ACC112 (cell line): ENCODE measurements at regions not wholly inside any gene's neighbourhood (a gene's known extent, or its start where the extent isn't known, plus 50 kb on each side); places are given as distances from the start of the nearest gene placed in this dataset.
A peak's percentile ranks its signal among the peaks of the same experiment; 100 is the strongest.

ENCODE experiments used
- H2AFZ ChIP-seq: fragments of 200-600 bp; sonication (generic); one replicate; pipeline ENCODE4 v1.6.0; 2017; ENCODE audit warnings: antibody characterized with exemption, low read length; ENCODE audit not compliant: unreplicated experiment
- H3K27ac ChIP-seq: fragments of 200-600 bp; sonication (generic); 2 replicates; pipeline ENCODE4 v1.5.1; 2014; ENCODE audit warnings: low read depth, mild to moderate bottlenecking, antibody characterized with exemption, low read length, moderate library complexity
- H3K27me3 ChIP-seq: fragments of 200-600 bp; sonication (generic); 2 replicates; pipeline ENCODE4 v1.6.1; 2014; ENCODE audit warnings: mild to moderate bottlenecking, antibody characterized with exemption, low read length, moderate library complexity, mixed read lengths; ENCODE audit not compliant: insufficient read depth
- H3K36me3 ChIP-seq: fragments of 200-600 bp; sonication (generic); 2 replicates; pipeline ENCODE4 v1.6.1; 2016; ENCODE audit warnings: mild to moderate bottlenecking, antibody characterized with exemption, low read length, moderate library complexity, mixed read lengths; ENCODE audit not compliant: insufficient read depth
- H3K4me1 ChIP-seq: fragments of 200-600 bp; sonication (generic); one replicate; pipeline ENCODE4 v1.6.1; 2016; ENCODE audit warnings: low read length, mixed read lengths; ENCODE audit not compliant: insufficient read depth, unreplicated experiment, control insufficient read depth
- H3K4me3 ChIP-seq: fragments of 200-600 bp; sonication (generic); 2 replicates; pipeline ENCODE4 v1.5.1; 2014; ENCODE audit warnings: mild to moderate bottlenecking, low read depth, low read length
- H3K79me2 ChIP-seq: fragments of 200-600 bp; sonication (generic); one replicate; pipeline ENCODE4 v1.6.0; 2016; ENCODE audit warnings: low read length; ENCODE audit not compliant: control insufficient read depth, unreplicated experiment, insufficient read depth

DNA sequence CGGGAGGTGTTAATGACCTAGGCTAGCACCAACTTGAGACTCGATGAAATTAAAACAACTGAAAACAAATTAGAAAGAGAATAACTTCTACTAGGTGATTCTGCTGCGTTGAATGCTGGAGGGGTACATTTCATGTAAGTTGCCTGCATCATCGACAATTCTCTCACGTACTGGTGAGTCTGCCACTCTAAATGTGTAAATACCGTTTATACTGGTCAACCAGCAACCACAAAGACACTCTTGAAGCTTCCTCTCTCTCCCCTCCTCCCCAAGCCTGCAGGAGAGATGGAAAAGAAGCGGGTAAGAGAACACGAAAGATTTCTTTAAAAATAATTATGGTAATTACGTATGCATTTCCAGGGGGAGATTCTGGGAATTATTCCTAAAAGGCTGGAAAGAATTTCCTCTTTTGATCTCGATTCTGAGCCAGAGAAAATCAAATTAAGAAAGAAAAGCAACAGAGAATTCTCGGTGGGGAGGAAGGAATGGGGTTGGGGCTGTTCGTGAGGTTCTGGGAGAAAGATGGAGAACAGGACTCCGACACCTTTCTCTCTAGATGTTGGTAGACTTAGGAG lies 68.6 kb upstream of the MRTFB start:
- no peak overlapping the region for H3K27ac ChIP-seq
- H3K4me1 ChIP-seq, result peaks cover 14% of the 10 kb centered on the region
- no peaks in the 10 kb centered on the region for H3K79me2 ChIP-seq
- no peaks in the 10 kb centered on the region for H3K36me3 ChIP-seq
- H3K4me3 ChIP-seq, result peak overlapping the region; percentile 67
- peak overlapping the region; percentile 62 for H2AFZ ChIP-seq
- no peaks in the 10 kb centered on the region for H3K27me3 ChIP-seq

DNA sequence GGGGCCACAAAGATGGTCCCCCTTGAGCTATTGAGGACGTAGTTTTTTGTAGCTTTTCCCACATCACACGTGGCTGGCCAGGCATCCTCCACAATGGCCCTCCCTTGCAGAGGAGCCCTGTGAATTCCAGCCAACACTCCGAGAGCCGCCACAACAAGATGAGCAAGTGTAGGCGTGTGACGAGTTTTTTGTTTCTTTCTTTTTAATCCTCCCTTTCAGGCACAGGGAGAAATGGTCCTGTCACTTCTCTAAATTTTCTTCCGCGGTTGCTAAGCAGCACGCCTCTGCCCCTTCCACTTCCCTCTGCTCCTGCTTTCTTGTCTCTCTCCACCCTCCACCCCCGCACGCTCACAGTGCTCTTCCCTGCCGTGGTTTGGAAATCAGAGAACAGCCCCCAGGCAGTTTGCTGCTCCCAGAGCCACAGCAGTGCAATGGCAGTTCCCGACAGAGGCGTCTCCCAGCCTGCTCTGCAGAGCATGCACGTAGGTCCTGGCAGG lies 68.0 kb upstream of the MRTFB start:
- Histone ChIP-seq H3K4me3 (peak overlapping the region; percentile 67), H3K4me1 (peaks cover 18% of the 10 kb centered on the region), H3K36me3 (no peaks in the 10 kb centered on the region), H3K27me3 (no peaks in the 10 kb centered on the region), H2AFZ (peak overlapping the region; percentile 62), H3K27ac (no peak overlapping the region), H3K79me2 (no peaks in the 10 kb centered on the region)

GRCh38 chr16:14004031-14004728 lies 66.9 kb upstream of the MRTFB start:
- Histone ChIP-seq H3K79me2 (no peaks in the 10 kb centered on the region), H3K27me3 (no peaks in the 10 kb centered on the region), H3K27ac (no peak overlapping the region), H3K36me3 (no peaks in the 10 kb centered on the region), H3K4me3 (no peak overlapping the region), H3K4me1 (peaks cover 18% of the 10 kb centered on the region), H2AFZ (no peak overlapping the region)

- H3K79me2 ChIP-seq, result no peaks in the 10 kb centered on the region
- 0 out of 2 replicates have a peak, but pooled peaks cover under 1% of the 10 kb centered on the region for H3K27me3 ChIP-seq
- no peak overlapping the region for H2AFZ ChIP-seq
- H3K4me1 ChIP-seq, result peaks cover 18% of the 10 kb centered on the region
- H3K27ac ChIP-seq, result no peak overlapping the region
- H3K4me3 ChIP-seq, result no peak overlapping the region
- no peaks in the 10 kb centered on the region for H3K36me3 ChIP-seq
Measured at GRCh38 chr16:14004729-14005315, 66.3 kb upstream of the MRTFB start.

DNA sequence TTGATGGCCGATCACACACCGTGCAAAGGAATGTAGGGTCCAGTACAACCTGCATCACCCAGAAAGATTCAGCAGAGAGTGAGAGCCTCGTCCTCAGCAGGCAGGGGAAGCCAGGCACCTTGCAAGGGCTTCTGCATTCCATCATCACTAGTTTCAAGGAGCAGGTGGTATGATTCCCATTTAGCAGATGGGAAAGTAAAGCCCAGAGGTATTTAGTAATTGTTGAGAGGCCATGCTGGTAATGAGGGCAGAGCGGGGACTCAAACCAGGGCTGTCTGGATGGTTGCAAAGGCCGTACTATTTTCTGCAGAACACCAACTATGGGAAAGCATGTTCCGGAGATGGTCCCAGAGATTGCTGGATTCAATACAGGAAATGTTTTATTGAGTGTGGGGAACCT lies 65.8 kb upstream of the MRTFB start:
- Histone ChIP-seq H3K4me1 (peaks cover 18% of the 10 kb centered on the region), H3K36me3 (no peaks in the 10 kb centered on the region), H3K27ac (no peak overlapping the region), H3K4me3 (no peak overlapping the region), H3K79me2 (no peaks in the 10 kb centered on the region), H3K27me3 (0 out of 2 replicates have a peak, but pooled peaks cover 4% of the 10 kb centered on the region), H2AFZ (no peak overlapping the region)

- Histone ChIP-seq H2AFZ (peak overlapping the region; percentile 12), H3K4me3 (no peak overlapping the region), H3K4me1 (peaks cover 17% of the 10 kb centered on the region), H3K27ac (peak overlapping the region; percentile 56), H3K79me2 (no peaks in the 10 kb centered on the region), H3K27me3 (0 out of 2 replicates have a peak, but pooled peaks cover 4% of the 10 kb centered on the region), H3K36me3 (no peaks in the 10 kb centered on the region)
Measured at GRCh38 chr16:14007450-14007849, 63.7 kb upstream of the MRTFB start.

- H2AFZ ChIP-seq, result no peak overlapping the region
- H3K79me2 ChIP-seq, result no peaks in the 10 kb centered on the region
- peaks cover 33% of the 10 kb centered on the region for H3K4me1 ChIP-seq
- no peaks in the 10 kb centered on the region for H3K36me3 ChIP-seq
- no peak overlapping the region for H3K4me3 ChIP-seq
- H3K27ac ChIP-seq, result no peak overlapping the region
- 0 out of 2 replicates have a peak, but pooled peaks cover 4% of the 10 kb centered on the region for H3K27me3 ChIP-seq
Measured at GRCh38 chr16:14011001-14011400, 60.1 kb upstream of the MRTFB start.

GRCh38 chr16:14011846-14012245 lies 59.3 kb upstream of the MRTFB start:
- H3K4me1 ChIP-seq, result peaks cover 37% of the 10 kb centered on the region
- H2AFZ ChIP-seq, result no peak overlapping the region
- no peaks in the 10 kb centered on the region for H3K79me2 ChIP-seq
- no peak overlapping the region for H3K27ac ChIP-seq
- H3K27me3 ChIP-seq, result 0 out of 2 replicates have a peak, but pooled peaks cover 4% of the 10 kb centered on the region
- no peaks in the 10 kb centered on the region for H3K36me3 ChIP-seq
- no peak overlapping the region for H3K4me3 ChIP-seq

- Histone ChIP-seq H3K4me3 (peak overlapping the region; percentile 49), H3K4me1 (peaks cover 27% of the 10 kb centered on the region), H3K36me3 (no peaks in the 10 kb centered on the region), H2AFZ (peak overlapping the region; percentile 19), H3K79me2 (no peaks in the 10 kb centered on the region), H3K27ac (peak overlapping the region; percentile 94), H3K27me3 (0 out of 2 replicates have a peak, but pooled peaks cover 4% of the 10 kb centered on the region)
Measured at GRCh38 chr16:14013145-14013570, 58.0 kb upstream of the MRTFB start.

- H2AFZ ChIP-seq, result peak overlapping the region; percentile 19
- H3K27me3 ChIP-seq, result 0 out of 2 replicates have a peak, but pooled peaks cover 4% of the 10 kb centered on the region
- H3K27ac ChIP-seq, result peak overlapping the region; percentile 94
- H3K4me3 ChIP-seq, result peak overlapping the region; percentile 49
- no peaks in the 10 kb centered on the region for H3K36me3 ChIP-seq
- peaks cover 27% of the 10 kb centered on the region for H3K4me1 ChIP-seq
- H3K79me2 ChIP-seq, result no peaks in the 10 kb centered on the region
Measured at GRCh38 chr16:14013571-14014283, 57.4 kb upstream of the MRTFB start.
